Right lobe of liver (tissue), 4 donors: ENCODE measurements at regions not wholly inside any gene's neighbourhood (a gene's known extent, or its start where the extent isn't known, plus 50 kb on each side); places are given as distances from the start of the nearest gene placed in this dataset.

ENCODE experiments used
- CTCF ChIP-seq, 4 donors: fragments of 200-600 bp in 3 of 4; fragments of 450-650 bp in 1 of 4; IDR thresholded peaks; one replicate each; pipeline versions ENCODE4 v1.5.1 to v1.8.0; 2016 to 2022; ENCODE audit warnings: antibody characterized with exemption in 4 of 4, mild to moderate bottlenecking in 2 of 4
- POLR2A ChIP-seq: fragments of 450-650 bp; IDR thresholded peaks from one replicate; pipeline ENCODE4 v1.6.1; 2017; ENCODE audit warnings: antibody characterized with exemption, mild to moderate bottlenecking
- donor health status: DM: no; HTN: no; CAD: no.
- donor health status: DM: no; HTN: no; CAD: no.
- donor health status: DM: no; HTN: yes; CAD: no.

- TF ChIP-seq CTCF (IDR thresholded peaks at IDR 0.05) (no peak), POLR2A (no peak)
These were observed 174.9 kb downstream of the SEC14L1 start for GRCh38 chr17:77315551-77316190.
